H1 (cell line): ENCODE measurements at regions not wholly inside any gene's neighbourhood (a gene's known extent, or its start where the extent isn't known, plus 50 kb on each side); places are given as distances from the start of the nearest gene placed in this dataset.

Experiments
- ATF3 ChIP-seq: IDR thresholded peaks from 2 replicates; pipeline ENCODE4 v1.6.1; 2011; ENCODE audit warnings: low read depth, mild to moderate bottlenecking, low read length; ENCODE audit not compliant: insufficient read depth
- CHD7 ChIP-seq: fragments of 300-600 bp; sonication (generic); IDR thresholded peaks from 2 replicates; pipeline ENCODE4 v1.7.1; 2012; ENCODE audit warnings: low read length, moderate library complexity, mild to moderate bottlenecking, inconsistent platforms; ENCODE audit not compliant: insufficient replicate concordance
- GABPA ChIP-seq: IDR thresholded peaks from 2 replicates; pipeline ENCODE4 v1.6.1; 2011; ENCODE audit warnings: mild to moderate bottlenecking, low read length, moderate library complexity, borderline replicate concordance; ENCODE audit not compliant: insufficient read depth
- GTF2F1 ChIP-seq: IDR thresholded peaks from 2 replicates; pipeline ENCODE4 v1.6.1; 2012; ENCODE audit warnings: low read depth, low read length, improper control_type of control experiment, borderline replicate concordance
- JUND ChIP-seq: IDR thresholded peaks from 2 replicates; pipeline ENCODE4 v1.6.1; 2011; ENCODE audit warnings: mild to moderate bottlenecking, improper control_type of control experiment, low read length
- NANOG ChIP-seq: IDR thresholded peaks from 2 replicates; pipeline ENCODE4 v1.6.1; 2011; ENCODE audit warnings: low read length, low read depth, mild to moderate bottlenecking, inconsistent platforms; ENCODE audit not compliant: insufficient read depth, poor library complexity, severe bottlenecking
- POLR2A ChIP-seq, 2 experiments: IDR thresholded peaks; 1 replicate in 1 of 2; 2 replicates in 1 of 2; pipeline ENCODE4 v1.6.1; 2011; ENCODE audit warnings: low read depth in 2 of 2, low read length in 2 of 2, mild to moderate bottlenecking in 2 of 2; ENCODE audit errors: control extremely low read depth in 1 of 2
- RBBP5 ChIP-seq: IDR thresholded peaks from 2 replicates; pipeline ENCODE4 v1.7.1; 2012; ENCODE audit warnings: low read depth, mild to moderate bottlenecking, inconsistent platforms, low read length, moderate library complexity, borderline replicate concordance
- SAP30 ChIP-seq: fragments of 300-600 bp; sonication (generic); IDR thresholded peaks from 2 replicates; pipeline ENCODE4 v1.7.1; 2012; ENCODE audit warnings: low read length, moderate library complexity, mild to moderate bottlenecking, inconsistent platforms; ENCODE audit not compliant: insufficient read depth, insufficient replicate concordance
- SP2 ChIP-seq: IDR thresholded peaks from 2 replicates; pipeline ENCODE4 v1.6.1; 2012; ENCODE audit warnings: mild to moderate bottlenecking, low read length, inconsistent platforms
- YY1 ChIP-seq: IDR thresholded peaks from 2 replicates; pipeline ENCODE4 v1.6.1; 2011; ENCODE audit warnings: low read depth, mild to moderate bottlenecking, low read length

GRCh38 chr13:90118467-90119071 lies 1228.9 kb upstream of the MIR17HG start (continued):
- TF ChIP-seq CHD7, result no peak
- no peak for TF ChIP-seq POLR2A (IDR thresholded peaks at IDR 0.05; ENCODE audit: control extremely low read depth in 1 of 2, low read depth in 2 of 2, low read length in 2 of 2)
- TF ChIP-seq ATF3, result no peak
- no peak for TF ChIP-seq YY1
- TF ChIP-seq GABPA, result no peak
- TF ChIP-seq GTF2F1, result no peak
- no peak for TF ChIP-seq NANOG
- no peak for TF ChIP-seq SAP30
- no peak for TF ChIP-seq SP2
- TF ChIP-seq JUND, result no peak
- TF ChIP-seq RBBP5, result no peak
